Lung (tissue), 11 donors: ENCODE measurements at regions not wholly inside any gene's neighbourhood (a gene's known extent, or its start where the extent isn't known, plus 50 kb on each side); places are given as distances from the start of the nearest gene placed in this dataset.

ENCODE experiments used
- ATAC-seq: fragments of 200-7000 bp; cut with Tn5 transposase; one replicate; pipeline ENCODE4 v1.9.1; 2020; ENCODE audit warnings: moderate number of reproducible peaks; ENCODE audit not compliant: insufficient read depth, low FRiP score
- DNase-seq, 3 donors: peaks; one replicate each; pipeline ENCODE4 v3.0.0-alpha.2; 2013 to 2017
- H3K27ac ChIP-seq, 2 donors: one replicate each; pipeline ENCODE4 v1.5.1; 2013; ENCODE audit warnings: mild to moderate bottlenecking in 2 of 2, moderate library complexity in 2 of 2, control low read depth in 1 of 2, inconsistent platforms in 1 of 2, low read depth in 1 of 2, low read length in 1 of 2
- H3K27me3 ChIP-seq, 3 donors: one replicate each; pipeline ENCODE4 v1.5.1; 2013; ENCODE audit warnings: low read length in 2 of 3; ENCODE audit not compliant: control insufficient read depth in 3 of 3, insufficient read depth in 3 of 3
- H3K36me3 ChIP-seq, 4 donors: one replicate each; pipeline ENCODE4 v1.5.1; 2013; ENCODE audit warnings: low read length in 4 of 4, mild to moderate bottlenecking in 1 of 4, moderate library complexity in 1 of 4; ENCODE audit not compliant: control insufficient read depth in 4 of 4, insufficient read depth in 4 of 4
- H3K4me1 ChIP-seq, 5 donors: one replicate each; pipeline ENCODE4 v1.5.1; 2013; ENCODE audit warnings: low read length in 5 of 5, mild to moderate bottlenecking in 2 of 5, moderate library complexity in 1 of 5; ENCODE audit not compliant: control insufficient read depth in 5 of 5, insufficient read depth in 5 of 5
- H3K4me3 ChIP-seq: one replicate; pipeline ENCODE4 v1.5.1; 2013; ENCODE audit warnings: mild to moderate bottlenecking, control low read depth, moderate library complexity
- H3K9ac ChIP-seq, 2 donors: one replicate each; pipeline ENCODE4 v1.5.1; 2013; ENCODE audit warnings: low read length in 2 of 2, control low read depth in 1 of 2; ENCODE audit not compliant: insufficient read depth in 1 of 2
- H3K9me3 ChIP-seq, 4 donors: one replicate each; pipeline ENCODE4 v1.5.1; 2013; ENCODE audit warnings: low read length in 3 of 4, mild to moderate bottlenecking in 1 of 4, moderate library complexity in 1 of 4; ENCODE audit not compliant: control insufficient read depth in 4 of 4, insufficient read depth in 3 of 4
- CTCF ChIP-seq: IDR thresholded peaks from 2 replicates; pipeline ENCODE4 v1.5.1; 2012; ENCODE audit warnings: mild to moderate bottlenecking; ENCODE audit errors: control extremely low read depth, extremely low read depth
- WGBS, 2 donors: extraction: QIAGEN DNeasy Blood & Tissue Kit; methylation state at CpG; one replicate each; pipeline ENCODE4 v1.1.7; 2013; 5-methylcytosine and 5-hydroxymethylcytosine counted together
- donor health status: control.
- donor health status: control.
- donor health status: Bipolar disorder and iron deficiency.
- donor health status: healthy.
- donor health status: DM: yes; HTN: yes; CAD: no.

DNA sequence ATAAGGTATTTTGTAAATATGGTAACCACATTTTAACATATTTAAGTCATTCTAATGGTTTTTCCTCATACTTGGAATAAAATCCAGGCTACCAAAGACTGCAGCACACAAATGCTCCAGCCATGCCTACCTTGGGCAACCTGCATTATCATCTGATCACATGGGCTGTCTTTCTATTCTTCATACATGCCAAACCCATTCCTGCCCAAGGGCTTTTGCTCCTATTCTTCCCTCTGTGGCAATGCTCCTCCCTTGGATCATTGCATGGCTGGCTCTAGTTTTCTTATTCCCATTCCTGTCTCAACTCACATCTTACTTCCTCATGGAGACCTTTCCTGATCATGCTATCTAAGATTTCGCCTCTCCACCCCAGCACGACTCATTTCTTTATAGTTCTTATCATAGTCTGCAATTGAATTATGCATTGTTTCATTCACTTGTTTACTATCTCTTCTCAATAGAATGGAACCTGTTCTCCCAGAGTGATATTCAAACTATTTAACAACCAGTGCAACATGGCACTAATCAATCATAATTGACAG lies 54.9 kb upstream of the C5orf46 start:
- Histone ChIP-seq H3K4me1 (peaks cover 0 to 2% (median 0%) of the 10 kb centered on the region in 5 donors), H3K27me3 (no peaks in the 10 kb centered on the region), H3K9ac (no peak overlapping the region), H3K36me3 (no peaks in the 10 kb centered on the region), H3K27ac (no peak overlapping the region), H3K9me3 (no peaks in the 10 kb centered on the region), H3K4me3 (no peak overlapping the region)
- no peak for TF ChIP-seq CTCF
- DNase-seq (no peak), ATAC-seq (no peak)
- 69 to 85% methylated on average over 2 of the region's 2 CpGs for WGBS, 2 donors

- WGBS, 2 donors, result 94 to 95% methylated on average over 6 of the region's 6 CpGs
- Histone ChIP-seq H3K9ac (no peak overlapping the region), H3K4me3 (no peak overlapping the region), H3K36me3 (no peaks in the 10 kb centered on the region), H3K27ac (no peak overlapping the region), H3K4me1 (no peaks in the 10 kb centered on the region), H3K9me3 (no peaks in the 10 kb centered on the region), H3K27me3 (no peaks in the 10 kb centered on the region)
- no peak for DNase-seq
- TF ChIP-seq CTCF, result no peak
- ATAC-seq, result no peak
Measured at GRCh38 chr5:147957901-147958300, 51.6 kb upstream of the C5orf46 start.

GRCh38 chr5:147956842-147957223 lies 50.5 kb upstream of the C5orf46 start:
- no peak for ATAC-seq
- no peak for TF ChIP-seq CTCF
- no peak overlapping the region for H3K4me3 ChIP-seq
- 67 to 88% methylated on average over 2 of the region's 2 CpGs for WGBS, 2 donors
- H3K9ac ChIP-seq, result no peak overlapping the region
- H3K27ac ChIP-seq, result no peak overlapping the region
- no peaks in the 10 kb centered on the region for H3K27me3 ChIP-seq
- H3K9me3 ChIP-seq, result no peaks in the 10 kb centered on the region
- no peak for DNase-seq
- no peaks in the 10 kb centered on the region for H3K36me3 ChIP-seq
- no peaks in the 10 kb centered on the region for H3K4me1 ChIP-seq
